ENCODE measurements at regions not wholly inside any gene's neighbourhood (a gene's known extent, or its start where the extent isn't known, plus 50 kb on each side); places are given as distances from the start of the nearest gene placed in this dataset.

GRCh38 chr16:86664522-86665318 lies 86.4 kb downstream of the FOXL1 start:
- peak; percentile 92 for DNase-seq

DNA sequence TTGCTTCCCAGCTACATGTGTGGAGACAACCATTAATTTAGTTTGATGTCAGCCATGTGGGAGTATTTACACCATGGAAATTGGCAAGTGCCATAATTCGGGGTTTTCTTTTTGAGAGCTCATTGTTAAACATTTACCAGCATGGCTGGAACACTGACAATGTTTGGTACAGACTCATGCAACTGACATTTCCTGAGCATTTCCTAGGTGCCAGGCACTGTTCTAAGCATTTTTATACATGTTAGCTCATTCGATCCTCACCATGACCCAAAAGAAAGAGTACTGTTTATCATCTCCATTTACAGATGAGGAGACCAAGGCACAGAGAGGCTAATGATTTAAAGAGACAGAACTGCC lies 86.9 kb downstream of the FOXL1 start:
- DNase-seq = peak; percentile 75

DNA sequence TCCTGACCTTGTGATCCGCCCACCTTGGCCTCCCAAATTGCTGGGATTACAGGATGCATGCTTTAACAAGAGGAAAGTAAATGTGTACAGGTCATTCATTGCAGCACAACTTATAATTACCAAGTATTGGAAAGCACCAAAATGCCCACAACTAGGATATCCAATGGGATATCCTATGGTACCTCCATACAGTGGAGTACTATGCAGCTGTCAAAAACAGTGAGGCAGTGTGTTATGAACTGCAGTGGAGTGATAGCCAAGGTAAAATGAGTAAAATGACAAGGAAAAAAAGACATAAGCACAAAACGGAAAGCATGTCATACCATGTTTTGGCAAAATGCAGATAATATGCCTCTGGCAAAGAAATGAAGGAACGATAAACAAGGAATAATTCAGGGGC lies 87.6 kb downstream of the FOXL1 start:
- DNase-seq = no peak

- DNase-seq = no peak
Measured at GRCh38 chr16:86667035-86667434, 88.7 kb downstream of the FOXL1 start.

DNA sequence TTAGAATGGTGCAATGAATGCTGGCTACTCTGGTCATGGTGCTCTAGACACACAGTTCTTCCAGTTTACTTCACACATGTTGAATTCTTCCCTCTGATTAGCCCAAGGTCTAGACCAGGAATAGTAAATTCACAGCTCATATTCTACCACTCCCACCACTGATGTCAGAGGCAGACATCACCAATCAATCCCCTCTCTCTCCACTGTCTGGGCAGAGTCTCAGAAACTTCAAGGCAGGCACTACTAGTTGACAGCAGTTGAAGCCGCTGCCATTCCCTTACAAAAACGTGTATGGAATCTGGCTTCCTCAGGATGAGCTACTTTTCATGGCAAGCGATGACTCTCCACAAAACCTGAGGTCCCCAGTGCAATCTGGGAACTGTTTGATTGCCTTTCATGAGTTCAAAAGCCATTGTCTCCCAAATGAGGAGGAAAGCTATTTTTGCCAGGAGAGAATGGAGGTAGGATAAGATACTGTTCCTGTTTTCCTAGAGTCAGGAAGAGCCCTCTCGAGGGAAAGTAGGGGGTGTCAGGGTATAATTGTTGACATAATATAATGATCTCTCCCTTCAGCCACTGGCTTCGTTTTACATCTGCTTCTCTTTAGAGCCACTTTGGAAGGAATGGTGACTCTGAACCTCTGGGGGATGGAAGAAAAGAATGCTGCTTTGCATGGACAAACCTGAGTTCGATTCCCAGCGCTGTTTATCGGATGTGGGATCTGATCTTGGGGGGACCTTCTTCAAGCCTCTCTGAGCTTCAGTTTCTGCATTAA lies 90.0 kb downstream of the FOXL1 start:
- peak; percentile 85 for DNase-seq

DNA sequence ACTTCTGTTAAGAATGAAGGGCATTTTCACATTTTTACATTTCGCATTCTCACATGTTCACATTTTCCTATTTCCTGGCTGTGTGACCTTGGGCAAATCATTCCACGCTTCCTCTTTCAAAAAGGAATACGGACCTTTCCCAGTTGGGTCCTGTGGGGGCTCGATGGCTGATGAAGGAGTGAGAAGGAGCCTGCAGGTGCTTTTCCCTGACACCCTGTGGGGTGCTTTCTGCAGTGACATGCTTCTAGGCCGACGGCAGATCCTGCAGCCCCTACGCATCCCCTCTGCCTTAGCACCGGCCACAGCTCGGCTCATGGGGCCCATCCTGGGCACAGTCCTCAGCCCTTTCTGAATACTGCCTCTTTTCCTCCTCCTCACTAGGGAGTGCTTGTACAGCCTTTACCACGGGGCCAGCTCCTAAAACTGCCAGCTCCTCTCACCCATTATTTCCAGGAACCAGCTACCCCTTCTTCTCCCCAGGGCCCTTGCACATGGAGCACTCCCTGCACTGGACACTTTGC lies 91.0 kb downstream of the FOXL1 start:
- DNase-seq = no peak

DNA sequence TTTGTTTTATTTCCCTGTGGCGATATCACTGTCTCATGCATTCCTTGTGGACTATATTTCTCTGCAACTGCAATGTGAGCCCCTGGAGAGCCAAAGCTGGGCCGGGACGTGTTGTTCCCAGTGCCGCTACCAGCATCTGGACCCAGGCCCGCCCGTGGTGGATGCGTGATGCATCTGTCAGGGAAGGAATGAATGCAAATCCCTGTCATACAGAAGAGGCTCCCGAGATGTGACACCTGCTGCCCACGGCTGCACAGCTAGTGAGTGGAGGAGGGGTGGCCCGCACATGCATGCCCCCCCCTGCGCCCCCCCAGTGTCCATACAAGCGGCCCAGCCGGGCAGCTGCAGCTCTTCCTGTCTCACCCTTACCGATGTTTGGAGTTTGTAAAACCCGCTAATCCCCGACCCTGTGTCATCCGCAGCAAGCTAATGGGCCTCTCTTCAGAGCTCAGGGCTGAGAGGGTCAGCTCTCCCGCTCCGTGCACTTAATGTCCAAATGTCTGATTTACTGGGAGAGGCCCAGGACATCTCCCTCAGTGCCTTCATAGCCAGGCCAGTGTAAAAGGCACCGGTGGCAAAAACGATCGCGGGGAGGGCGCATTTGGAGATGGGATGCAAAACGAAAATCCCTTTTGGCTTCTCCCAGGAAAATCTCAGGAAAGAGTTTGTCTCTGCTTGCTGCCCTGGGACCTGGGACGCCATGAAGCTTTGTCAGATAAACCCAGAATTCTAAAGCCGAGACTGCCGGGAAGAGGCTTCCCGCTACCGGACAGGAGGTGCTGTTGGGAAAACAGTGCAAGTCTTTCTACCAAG lies 91.8 kb downstream of the FOXL1 start:
- no peak for DNase-seq

- DNase-seq = no peak
Measured at GRCh38 chr16:86670750-86671234, 92.4 kb downstream of the FOXL1 start.

DNA sequence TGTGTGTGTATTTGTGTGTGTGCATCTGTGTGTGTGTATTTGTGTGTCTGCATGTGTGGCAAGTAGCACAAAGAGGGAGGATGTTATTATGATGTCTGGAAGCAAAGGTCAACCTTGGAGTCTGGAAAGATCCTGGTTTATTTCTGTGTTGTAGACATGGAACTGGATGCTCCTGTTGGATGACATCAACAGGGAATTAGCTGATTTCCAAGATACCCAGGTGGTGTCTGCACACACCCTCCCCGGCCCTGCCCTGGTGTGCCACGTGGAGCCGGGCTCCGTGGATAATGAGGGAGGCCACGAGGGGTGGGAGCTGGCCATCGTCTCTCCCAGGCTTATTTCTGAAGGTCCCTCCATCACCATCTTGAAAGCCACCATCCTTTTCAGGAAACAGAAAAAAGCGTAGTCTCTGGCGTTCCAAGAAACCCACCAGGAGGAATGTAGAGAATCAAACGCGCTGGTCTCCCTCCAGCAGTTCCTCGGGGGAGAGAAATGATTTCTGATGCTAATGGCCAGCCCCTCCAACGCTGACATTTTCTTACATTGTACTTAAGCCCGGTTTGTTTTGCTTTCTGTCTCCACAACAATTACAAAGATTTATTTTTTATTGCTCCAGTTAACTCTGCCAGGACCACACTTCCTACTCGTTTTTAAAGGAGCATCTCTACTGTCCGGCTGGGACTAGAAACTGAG lies 93.3 kb downstream of the FOXL1 start:
- DNase-seq = no peak

DNA sequence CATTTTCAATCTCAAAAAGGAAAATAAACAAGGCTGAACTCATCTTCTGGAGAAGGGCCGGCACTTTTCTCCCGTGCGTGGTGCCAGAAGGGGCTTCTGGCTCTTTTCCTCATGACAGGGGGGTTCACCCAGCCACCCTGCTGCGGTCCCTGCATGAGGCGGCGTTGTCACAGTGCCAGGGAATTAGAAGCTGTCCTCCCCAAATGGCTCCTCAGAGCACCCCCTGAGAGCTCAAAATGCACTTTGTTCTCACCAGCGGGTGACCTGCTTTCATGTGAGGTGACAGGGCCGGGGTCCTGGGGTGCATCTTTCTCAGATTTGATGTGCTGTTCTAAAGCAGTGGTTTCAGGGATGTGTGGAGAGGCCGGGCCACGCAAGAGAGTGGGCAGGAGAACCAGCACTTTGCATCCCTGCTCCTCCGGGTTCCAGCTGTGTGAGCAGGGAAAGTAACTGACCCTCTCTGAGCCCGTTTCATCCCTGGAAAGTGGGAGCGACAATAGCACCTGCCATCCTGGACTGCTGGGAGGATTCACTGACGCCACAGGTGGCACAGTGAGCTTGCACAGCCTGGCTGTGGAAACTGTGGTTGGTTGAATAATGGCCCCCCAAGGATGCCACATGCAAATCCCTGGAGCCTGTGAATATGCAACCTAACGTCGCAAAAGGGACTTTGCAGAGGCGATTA lies 94.0 kb downstream of the FOXL1 start:
- no peak for DNase-seq

DNA sequence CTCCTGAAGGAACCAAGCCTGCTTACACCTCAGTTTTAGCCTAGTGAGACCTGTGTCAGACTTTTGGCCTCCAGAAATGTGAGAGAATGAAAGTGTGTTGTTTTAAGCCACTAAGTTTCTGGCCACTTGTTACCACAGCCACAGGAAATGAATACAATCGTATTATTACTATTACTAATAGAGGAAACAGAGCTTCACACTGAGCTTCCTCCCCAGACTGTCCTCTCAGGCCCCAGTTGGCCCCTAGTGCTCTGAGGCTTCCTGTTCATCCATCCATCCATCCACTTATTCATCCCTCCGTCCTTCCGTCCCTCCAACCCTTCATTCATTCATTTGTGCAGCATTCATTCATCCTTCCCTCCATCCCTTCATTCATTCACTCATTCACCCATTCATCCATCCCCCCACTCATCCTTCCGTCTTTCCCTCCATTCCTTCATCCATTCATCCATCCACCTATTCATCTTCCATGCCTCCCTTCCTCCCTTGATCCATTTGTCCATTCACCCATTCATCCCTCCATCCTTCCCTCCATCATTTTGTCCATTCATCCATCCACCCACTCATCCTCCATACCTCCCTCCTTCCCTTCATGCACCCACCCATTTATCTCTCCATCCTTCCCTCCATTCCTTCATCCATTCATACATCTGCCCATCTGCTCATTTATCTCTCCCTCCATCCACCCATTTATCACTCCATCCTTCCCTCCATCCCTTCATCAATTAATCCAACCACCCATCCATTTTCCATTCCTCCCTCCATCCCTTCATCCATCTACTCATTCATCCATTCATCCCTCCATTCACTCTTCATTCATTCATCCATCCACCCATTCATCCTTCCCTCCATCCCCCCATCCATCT lies 95.0 kb downstream of the FOXL1 start:
- DNase-seq = no peak

DNA sequence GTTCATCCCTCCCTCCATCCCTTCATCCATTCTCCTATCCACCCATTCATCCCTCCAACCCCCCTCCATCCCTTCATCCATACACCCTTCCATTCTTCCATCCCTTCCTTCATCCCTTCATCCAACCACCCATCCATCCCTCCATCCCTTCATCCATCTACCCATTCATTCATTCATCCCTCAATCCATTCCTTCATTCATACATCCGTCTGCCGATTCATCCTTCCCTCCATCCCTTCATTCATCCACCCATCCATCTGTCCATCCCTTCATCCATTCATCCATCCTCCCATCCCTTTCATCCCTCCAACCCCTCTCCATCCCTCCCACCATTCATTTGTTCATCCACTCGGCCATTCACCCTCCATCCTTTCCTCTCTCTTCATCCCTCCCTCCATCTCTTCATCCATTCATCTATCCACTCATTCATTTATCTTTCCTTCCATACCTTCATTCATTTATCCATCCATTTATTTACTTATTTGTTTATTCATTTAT lies 95.7 kb downstream of the FOXL1 start:
- DNase-seq = no peak

- peak; percentile 64 for DNase-seq
Measured at GRCh38 chr16:86676254-86676670, 97.9 kb downstream of the FOXL1 start.

- DNase-seq = no peak
Measured at GRCh38 chr16:86679490-86679889, 101.1 kb downstream of the FOXL1 start.

DNA sequence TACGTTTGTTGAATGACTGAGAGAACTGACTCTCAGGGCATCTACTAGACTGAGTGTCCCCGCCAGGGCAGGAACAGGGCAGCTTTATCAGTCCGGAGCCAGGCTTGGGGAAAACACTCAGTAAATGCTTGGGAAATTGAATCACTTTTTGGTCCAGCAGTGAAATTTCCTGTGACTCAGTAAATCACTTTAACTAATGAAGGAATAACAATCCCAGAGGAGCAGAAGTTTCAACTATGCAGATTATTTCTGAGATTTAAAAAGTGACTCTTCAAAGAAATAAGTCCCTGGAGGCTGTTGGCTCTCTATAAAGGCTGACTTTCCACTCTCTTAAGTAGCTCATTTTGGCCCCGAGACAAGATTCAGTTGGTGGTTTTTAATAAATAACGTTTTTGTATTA lies 101.8 kb downstream of the FOXL1 start:
- peak; percentile 87 for DNase-seq

- DNase-seq = no peak
Measured at GRCh38 chr16:86680661-86681030, 102.3 kb downstream of the FOXL1 start.

DNA sequence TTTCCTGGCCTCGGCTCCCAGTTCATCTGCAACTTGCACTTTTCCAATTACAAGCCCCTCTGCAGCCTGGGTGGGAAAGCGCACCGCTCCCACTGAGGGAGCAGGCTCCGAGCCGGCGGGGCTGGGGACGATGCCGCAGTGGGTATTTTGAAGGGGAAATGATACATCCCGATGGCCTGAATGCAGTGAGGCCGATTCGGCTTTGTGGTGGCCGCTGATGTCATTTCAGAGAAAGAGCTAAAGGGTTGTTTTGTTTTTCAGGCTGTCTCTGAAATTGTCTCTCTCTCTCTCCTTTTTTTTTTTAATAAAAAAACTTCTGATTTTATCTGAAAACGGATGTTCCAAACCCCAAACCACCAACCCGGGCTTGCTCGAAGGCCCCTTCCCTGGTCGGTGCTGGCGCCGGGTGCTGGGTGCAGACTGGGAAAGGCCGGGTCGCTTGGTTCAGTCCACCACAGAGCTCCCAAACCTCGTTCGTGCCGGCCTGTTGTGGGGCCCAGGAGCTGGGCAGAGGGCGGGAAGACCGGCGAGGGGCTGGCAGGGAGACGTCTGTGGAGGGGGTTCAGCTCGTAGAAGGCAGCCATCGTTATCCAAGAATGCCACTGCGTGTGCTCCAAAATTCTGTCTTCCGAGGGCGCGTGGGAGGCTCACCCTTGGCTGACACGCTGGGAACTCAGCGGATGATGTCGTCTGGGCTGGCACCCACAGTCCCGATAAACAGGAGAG lies 102.8 kb downstream of the FOXL1 start:
- peak; percentile 47 for DNase-seq

DNA sequence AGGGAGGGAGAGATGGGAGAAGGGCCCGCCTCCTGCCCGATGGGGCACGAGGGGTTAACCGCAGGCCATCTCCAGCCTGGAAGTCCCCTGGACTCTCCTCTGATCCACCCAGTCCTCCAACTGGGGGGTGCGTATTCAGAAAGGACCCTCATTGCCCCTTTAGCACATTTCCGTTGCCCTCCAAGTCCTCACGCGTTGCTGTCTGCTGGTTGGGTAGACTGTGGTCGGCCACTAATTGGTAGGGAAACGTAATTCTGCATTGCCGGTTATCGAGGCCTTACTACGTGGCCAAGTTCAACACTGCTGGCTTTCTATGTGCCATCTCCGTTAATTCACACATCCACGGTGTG lies 103.4 kb downstream of the FOXL1 start:
- no peak for DNase-seq

DNA sequence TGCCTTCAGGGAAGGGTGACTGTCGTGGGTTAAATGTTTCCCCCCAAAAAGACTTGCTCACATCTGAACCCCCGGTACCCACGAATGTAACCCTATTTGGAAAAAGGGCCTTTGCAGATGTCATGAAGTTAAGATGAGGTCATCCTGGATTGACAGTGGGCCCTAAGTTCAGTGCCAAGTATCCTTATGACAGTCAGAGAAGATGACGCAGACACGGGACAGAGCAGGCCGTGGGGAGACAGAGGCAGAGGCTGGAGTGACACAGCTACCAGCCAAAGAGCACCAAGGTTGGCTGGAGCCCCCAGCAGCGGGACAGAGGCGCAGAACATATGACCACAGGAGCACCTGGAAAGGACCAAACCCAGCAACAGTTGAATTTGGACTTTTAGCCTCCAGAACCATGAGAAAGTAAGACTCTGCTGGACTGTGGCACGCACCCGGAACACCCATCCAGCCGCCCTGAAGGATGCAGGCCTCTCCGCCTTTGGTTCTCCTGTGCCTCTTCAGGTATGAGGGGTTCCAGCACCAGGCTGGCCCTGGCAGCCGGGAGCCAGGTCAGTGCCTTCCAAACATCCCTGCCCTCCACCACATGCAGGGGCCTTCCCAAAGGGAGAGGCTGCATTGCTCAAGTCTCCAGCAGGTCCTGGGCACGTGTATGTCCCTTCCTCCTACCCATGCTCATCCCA lies 104.0 kb downstream of the FOXL1 start:
- no peak for DNase-seq

Measured in fibroblast of upper back skin (primary cell).